ENCODE measurements at regions not wholly inside any gene's neighbourhood (a gene's known extent, or its start where the extent isn't known, plus 50 kb on each side); places are given as distances from the start of the nearest gene placed in this dataset.

DNA sequence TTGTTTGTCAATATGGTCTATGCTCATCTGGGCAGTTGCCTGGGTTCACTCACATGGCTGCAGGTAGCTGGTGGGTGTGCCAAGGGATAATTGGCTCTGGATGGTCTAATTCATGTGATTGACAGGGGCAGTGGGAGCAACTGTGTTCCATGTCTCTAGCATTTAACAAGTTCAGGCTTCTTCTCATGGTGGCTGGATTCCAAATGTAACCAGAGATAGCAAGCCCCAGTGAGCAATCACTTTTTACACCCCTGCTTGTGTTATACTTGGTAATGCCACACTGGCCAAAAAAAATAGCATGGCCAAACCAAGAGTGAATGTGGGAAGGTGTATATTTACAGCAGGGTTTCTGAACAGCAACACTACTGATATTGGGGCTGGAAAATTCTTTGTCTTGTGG, 89.6 kb upstream of the TNFSF11 start:
- H3K27ac ChIP-seq (ENCODE audit: control insufficient read depth, insufficient read depth, low read length) = no peak overlapping the region
- no peaks in the 10 kb centered on the region for H3K79me2 ChIP-seq (ENCODE audit: control insufficient read depth, insufficient read depth, low read length)
- TF ChIP-seq, protein P1, sequence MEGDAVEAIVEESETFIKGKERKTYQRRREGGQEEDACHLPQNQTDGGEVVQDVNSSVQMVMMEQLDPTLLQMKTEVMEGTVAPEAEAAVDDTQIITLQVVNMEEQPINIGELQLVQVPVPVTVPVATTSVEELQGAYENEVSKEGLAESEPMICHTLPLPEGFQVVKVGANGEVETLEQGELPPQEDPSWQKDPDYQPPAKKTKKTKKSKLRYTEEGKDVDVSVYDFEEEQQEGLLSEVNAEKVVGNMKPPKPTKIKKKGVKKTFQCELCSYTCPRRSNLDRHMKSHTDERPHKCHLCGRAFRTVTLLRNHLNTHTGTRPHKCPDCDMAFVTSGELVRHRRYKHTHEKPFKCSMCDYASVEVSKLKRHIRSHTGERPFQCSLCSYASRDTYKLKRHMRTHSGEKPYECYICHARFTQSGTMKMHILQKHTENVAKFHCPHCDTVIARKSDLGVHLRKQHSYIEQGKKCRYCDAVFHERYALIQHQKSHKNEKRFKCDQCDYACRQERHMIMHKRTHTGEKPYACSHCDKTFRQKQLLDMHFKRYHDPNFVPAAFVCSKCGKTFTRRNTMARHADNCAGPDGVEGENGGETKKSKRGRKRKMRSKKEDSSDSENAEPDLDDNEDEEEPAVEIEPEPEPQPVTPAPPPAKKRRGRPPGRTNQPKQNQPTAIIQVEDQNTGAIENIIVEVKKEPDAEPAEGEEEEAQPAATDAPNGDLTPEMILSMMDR (optimal IDR thresholded peaks at IDR 0.05 in 1 of 3, IDR thresholded peaks at IDR 0.05 in 1 of 3, conservative IDR thresholded peaks at IDR 0.05 in 1 of 3; ENCODE audit: extremely low read depth in 1 of 3, insufficient read depth in 2 of 3, low read length in 3 of 3) = no peak
- no peak for TF ChIP-seq EZH2 (IDR thresholded peaks at IDR 0.05; ENCODE audit: low read length)
- FAIRE-seq (peak; percentile 82), DNase-seq (ENCODE audit: low read depth, low spot score) (no peak)
- H3K27me3 ChIP-seq (ENCODE audit: control insufficient read depth, extremely low read depth, insufficient read depth, low read length) = no peaks in the 10 kb centered on the region
- H3K4me2 ChIP-seq (ENCODE audit: control insufficient read depth, extremely low read depth, insufficient read depth, low read depth, low read length) = no peak overlapping the region
- H4K20me1 ChIP-seq (ENCODE audit: control insufficient read depth, extremely low read depth, insufficient read depth, low read length) = no peaks in the 10 kb centered on the region
- H3K9me3 ChIP-seq (ENCODE audit: control insufficient read depth, low read depth, low read length) = no peaks in the 10 kb centered on the region
- no peak overlapping the region for H3K9ac ChIP-seq (ENCODE audit: control insufficient read depth, extremely low read depth, insufficient read depth, low read length)
- peaks cover 33% of the 10 kb centered on the region for H3K4me1 ChIP-seq (ENCODE audit: control insufficient read depth, extremely low read depth, insufficient read depth, low read length)
- H2AFZ ChIP-seq (ENCODE audit: control insufficient read depth, low read length) = no peak overlapping the region
- dilution Hi-C loops (cut with MboI; ENCODE audit: extremely low pct_ligation_motif_present, low sequenced_read_pairs) = no loop called here
- H3K36me3 ChIP-seq (ENCODE audit: control insufficient read depth in 2 of 2, extremely low read depth in 1 of 2, insufficient read depth in 2 of 2, low read length in 2 of 2) = no peaks in the 10 kb centered on the region
- no peak overlapping the region for H3K4me3 ChIP-seq (ENCODE audit: control insufficient read depth in 2 of 3, extremely low read depth in 1 of 3, insufficient read depth in 2 of 3, low read depth in 1 of 3, low read length in 3 of 3)
- H3K9me1 ChIP-seq (ENCODE audit: control insufficient read depth, extremely low read depth, insufficient read depth, low read length) = no peaks in the 10 kb centered on the region

DNA sequence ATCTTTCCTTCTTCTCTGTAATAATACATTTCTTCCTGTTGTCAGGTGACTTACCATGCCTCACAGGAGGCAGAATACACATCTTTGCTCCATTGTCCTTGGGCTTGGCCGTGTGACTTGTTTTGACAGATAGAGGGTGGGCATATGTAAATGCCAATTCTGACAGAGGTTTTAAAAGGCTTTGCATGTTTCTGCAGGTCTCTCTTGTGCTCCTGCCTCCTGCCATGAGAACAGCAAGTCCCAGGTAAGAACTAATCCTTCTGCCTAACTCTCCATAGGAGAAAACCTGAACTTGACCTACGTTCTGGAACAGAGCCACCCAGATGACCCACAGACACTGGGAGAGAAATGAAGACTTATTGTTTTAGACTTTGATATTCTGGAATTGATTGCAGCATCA, 88.7 kb upstream of the TNFSF11 start:
- H2AFZ ChIP-seq (ENCODE audit: control insufficient read depth, low read length) = no peak overlapping the region
- H3K4me2 ChIP-seq (ENCODE audit: control insufficient read depth, extremely low read depth, insufficient read depth, low read depth, low read length) = no peak overlapping the region
- no peak overlapping the region for H3K4me3 ChIP-seq (ENCODE audit: control insufficient read depth in 2 of 3, extremely low read depth in 1 of 3, insufficient read depth in 2 of 3, low read depth in 1 of 3, low read length in 3 of 3)
- no peak overlapping the region for H3K9ac ChIP-seq (ENCODE audit: control insufficient read depth, extremely low read depth, insufficient read depth, low read length)
- DNase-seq (ENCODE audit: low read depth, low spot score) (no peak), FAIRE-seq (peak; percentile 34)
- dilution Hi-C loops (cut with MboI; ENCODE audit: extremely low pct_ligation_motif_present, low sequenced_read_pairs) = no loop called here
- no peaks in the 10 kb centered on the region for H3K9me1 ChIP-seq (ENCODE audit: control insufficient read depth, extremely low read depth, insufficient read depth, low read length)
- H3K79me2 ChIP-seq (ENCODE audit: control insufficient read depth, insufficient read depth, low read length) = no peaks in the 10 kb centered on the region
- no peaks in the 10 kb centered on the region for H3K27me3 ChIP-seq (ENCODE audit: control insufficient read depth, extremely low read depth, insufficient read depth, low read length)
- no peaks in the 10 kb centered on the region for H3K36me3 ChIP-seq (ENCODE audit: control insufficient read depth in 2 of 2, extremely low read depth in 1 of 2, insufficient read depth in 2 of 2, low read length in 2 of 2)
- H3K27ac ChIP-seq (ENCODE audit: control insufficient read depth, insufficient read depth, low read length) = no peak overlapping the region
- no peaks in the 10 kb centered on the region for H4K20me1 ChIP-seq (ENCODE audit: control insufficient read depth, extremely low read depth, insufficient read depth, low read length)
- H3K4me1 ChIP-seq (ENCODE audit: control insufficient read depth, extremely low read depth, insufficient read depth, low read length) = peaks cover 33% of the 10 kb centered on the region
- H3K9me3 ChIP-seq (ENCODE audit: control insufficient read depth, low read depth, low read length) = no peaks in the 10 kb centered on the region
- TF ChIP-seq, protein P1 (optimal IDR thresholded peaks at IDR 0.05 in 1 of 3, IDR thresholded peaks at IDR 0.05 in 1 of 3, conservative IDR thresholded peaks at IDR 0.05 in 1 of 3; ENCODE audit: extremely low read depth in 1 of 3, insufficient read depth in 2 of 3, low read length in 3 of 3) = no peak
- TF ChIP-seq EZH2 (IDR thresholded peaks at IDR 0.05; ENCODE audit: low read length) = no peak

All from keratinocyte (primary cell).